Hepatic stellate cell (primary cell): ENCODE measurements at regions not wholly inside any gene's neighbourhood (a gene's known extent, or its start where the extent isn't known, plus 50 kb on each side); places are given as distances from the start of the nearest gene placed in this dataset.

Experiments used
- DNase-seq: peaks from one replicate; pipeline ENCODE4 v3.0.0; 2011; ENCODE audit warnings: low spot score

DNA sequence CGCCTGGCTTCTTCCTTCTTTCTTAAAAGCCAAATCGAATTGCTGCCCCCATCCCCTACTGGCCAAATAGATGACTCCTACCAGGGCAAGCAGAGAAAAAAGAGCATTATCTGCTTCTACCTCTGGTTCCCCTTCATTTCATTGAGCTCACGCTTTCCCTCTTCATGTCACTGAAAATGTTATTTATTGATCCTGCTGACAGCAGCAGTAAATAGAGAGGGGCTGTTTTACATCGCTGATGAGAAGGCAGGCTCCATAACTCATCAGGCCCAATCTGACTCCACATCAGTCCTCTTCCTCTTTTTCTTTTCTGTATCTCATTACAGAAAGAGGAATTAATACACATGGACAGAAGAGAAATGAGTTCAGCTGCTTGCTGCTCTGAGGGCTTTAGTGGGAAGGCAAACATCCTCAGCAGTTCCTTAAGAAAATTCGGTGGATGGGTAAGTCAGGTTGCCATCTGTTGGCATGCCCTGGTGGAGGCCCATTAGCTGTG, 904.1 kb downstream of the KCNMA1 start:
- no peak for DNase-seq

DNA sequence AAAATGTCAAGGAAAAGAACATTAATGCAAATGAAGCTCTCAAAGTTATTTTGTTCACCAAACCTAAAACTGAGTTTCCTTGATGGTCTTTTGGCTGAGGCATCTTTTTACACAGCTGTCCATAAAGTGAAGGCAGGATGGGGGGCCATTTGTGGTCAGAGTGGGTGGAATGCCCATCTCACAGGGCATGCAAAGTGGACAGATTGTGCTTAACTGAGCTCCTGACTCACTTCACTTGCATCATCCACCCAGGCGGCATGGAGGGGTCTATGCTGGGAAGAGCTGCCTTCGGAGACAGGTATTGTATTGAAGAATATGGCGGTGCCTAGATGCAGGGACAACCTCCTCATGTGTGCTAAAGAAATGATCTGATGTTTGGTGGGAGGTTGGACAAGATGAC, 905.3 kb downstream of the KCNMA1 start:
- DNase-seq = no peak

DNA sequence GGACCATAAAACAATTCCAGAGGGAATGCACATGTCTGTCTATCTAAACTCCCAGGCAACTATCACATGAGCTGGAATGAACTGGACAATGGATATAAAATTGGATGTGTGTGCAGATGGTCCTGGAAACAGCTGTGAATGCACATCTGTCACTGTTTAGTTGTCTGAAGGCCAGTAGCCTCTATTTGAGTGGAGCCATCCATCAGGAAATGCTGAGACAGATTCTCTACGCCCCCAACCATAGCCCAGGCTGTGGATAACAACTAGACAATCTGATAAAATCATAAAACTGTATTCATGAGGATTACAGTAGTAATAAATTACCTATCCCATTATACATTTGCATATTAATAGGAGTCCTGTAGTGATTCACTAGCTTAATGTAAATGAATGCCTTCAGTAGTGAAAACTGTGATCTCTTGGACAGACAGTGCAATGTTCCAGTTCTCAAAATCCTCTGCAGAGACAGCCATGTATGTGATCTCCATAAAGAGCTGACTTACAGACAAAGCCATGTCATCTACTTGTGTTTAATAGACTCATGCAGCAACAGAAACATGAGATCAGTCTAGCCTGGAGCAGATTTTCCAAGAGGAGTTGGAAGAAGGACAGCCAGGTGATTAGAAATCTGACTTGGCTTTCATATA, 907.6 kb downstream of the KCNMA1 start:
- DNase-seq = no peak

- DNase-seq = no peak
Measured at GRCh38 chr10:76729346-76729745, 908.3 kb downstream of the KCNMA1 start.

GRCh38 chr10:76727038-76727437, 910.6 kb downstream of the KCNMA1 start:
- no peak for DNase-seq

DNA sequence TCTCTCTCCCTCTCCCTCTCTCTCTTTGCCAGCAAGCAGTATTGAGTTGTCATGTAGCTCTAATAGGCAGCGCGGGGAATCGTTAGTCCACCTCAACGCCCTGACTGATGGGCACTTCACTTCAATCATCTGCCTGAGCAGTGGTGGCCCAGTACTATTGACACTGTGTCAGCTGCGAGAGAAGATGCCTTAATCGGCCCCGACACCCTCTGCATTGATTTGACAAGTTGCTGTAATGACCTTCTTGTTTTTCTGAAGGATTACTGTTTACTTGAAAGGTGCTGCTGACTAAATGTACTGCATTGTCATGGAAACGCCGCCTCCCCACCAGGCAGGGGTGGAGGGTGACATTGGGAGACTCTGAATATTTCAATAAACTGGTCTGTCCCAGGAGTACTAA, 913.8 kb downstream of the KCNMA1 start:
- no peak for DNase-seq

- DNase-seq = no peak
Measured at GRCh38 chr10:76721891-76722505, 915.6 kb downstream of the KCNMA1 start.

- no peak for DNase-seq
Measured at GRCh38 chr10:76719006-76719405, 918.6 kb downstream of the KCNMA1 start.

DNA sequence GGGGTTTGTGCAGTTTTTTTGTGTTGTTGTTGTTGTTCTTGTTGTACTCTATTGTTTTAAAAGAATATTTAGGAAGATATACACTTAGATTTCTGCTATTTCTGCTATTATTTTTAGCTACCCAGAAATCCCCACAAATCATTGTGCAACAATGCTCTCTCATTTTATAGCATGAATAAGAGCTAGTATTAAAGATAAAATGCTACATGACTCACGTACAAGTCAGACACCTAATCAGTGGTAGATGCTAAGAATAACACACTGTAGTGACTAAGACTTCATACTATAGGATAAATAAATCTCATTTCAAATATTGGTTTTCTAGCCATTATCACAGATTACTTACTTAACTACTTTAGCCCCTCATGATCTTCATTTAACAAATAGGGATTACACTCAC, 920.5 kb downstream of the KCNMA1 start:
- no peak for DNase-seq

DNA sequence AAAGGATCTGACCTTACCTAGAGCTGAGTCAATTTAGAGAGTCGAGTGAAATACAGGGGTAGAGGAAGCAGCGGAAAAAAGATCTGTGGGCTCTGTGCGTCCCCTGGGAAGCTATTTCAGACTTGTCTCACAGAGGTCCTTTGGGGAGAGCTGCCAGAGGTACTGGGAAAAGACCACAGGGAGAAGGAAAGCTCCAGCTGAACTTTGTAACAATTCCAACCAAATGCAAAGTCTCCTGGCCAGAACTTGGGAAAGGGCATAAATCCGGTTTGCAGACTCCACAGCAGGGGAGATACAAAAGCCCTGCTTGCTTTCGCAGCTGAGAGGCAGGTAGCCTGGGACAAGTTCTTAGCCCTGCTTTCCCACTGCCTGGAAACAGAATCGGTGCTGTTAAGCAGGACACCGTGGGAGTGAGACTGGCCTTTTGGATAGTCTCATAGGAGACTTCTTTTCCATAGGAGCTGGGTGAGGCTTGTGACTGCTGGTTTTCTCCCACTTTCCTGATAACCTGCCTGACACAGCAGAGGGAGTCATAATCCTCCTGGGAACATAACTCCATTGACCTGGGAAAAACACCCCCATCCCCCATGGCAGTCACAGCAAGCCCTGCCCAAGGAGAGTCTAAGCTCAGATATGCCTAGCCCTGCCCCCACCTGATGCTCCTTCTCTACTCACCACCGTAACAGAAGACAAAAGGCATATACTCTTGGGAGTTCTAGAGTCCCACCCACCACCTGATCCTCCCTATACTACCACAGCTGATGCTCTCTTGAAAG, 926.2 kb downstream of the KCNMA1 start:
- DNase-seq = no peak

DNA sequence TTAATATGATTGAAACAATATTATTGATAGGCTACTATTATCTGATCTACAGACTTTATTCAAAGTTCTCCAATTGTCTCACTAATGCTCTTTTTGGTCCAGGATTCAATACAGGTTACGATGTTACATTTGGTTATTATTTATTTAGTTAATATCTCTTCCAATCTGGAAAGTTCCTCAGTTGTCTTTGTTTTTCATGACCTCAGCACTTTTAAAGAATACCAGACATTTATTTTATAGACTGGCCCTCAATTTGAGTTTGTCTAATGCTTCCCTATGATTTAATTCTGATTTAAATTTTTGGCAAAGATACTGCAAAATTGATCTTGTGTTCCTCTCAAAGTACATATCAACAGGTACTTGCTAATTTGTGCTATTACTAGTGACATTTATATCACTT, 937.4 kb downstream of the KCNMA1 start:
- no peak for DNase-seq

- DNase-seq = no peak
Measured at GRCh38 chr10:76697923-76698322, 939.7 kb downstream of the KCNMA1 start.

DNA sequence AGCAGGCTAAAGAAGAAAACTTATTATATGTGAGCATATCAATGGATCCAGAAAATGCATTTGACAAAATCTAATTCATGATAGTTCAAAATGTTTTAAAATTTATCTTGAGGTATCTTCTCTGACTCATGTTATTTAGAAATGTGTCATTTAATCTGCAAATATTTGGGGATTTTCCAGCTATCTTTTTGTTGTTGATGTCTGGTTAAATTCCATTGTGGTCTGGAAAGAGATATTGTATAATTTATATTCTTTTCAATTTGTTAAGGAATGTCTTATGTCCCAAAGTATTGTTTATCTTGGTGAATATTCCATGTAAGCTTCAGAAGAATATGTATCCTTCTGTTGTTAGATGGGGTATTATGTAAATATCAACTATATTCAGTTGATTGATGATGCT, 942.5 kb downstream of the KCNMA1 start:
- no peak for DNase-seq

- DNase-seq = no peak
Measured at GRCh38 chr10:76686201-76686600, 951.4 kb downstream of the KCNMA1 start.

- DNase-seq = no peak
Measured at GRCh38 chr10:76684968-76685367, 952.6 kb downstream of the KCNMA1 start.

DNA sequence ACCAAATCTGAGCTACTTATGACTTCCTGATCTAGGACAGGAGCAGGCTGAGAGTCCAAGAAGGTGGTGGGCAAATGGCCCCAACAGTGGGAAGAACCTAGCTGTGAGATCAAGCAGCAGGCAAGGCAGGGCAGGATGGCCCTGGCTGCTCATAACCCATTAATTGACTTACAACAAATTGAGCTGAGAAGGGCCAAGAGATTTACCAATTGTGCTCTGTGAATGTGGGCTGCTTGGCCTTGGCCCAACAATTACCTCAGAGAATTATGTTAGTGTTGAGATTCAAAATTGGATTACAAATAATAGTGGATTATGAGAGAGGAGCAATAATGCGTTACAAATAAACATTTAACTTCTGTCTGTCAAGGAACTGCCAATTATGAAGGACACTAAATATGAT, 956.5 kb downstream of the KCNMA1 start:
- no peak for DNase-seq

DNA sequence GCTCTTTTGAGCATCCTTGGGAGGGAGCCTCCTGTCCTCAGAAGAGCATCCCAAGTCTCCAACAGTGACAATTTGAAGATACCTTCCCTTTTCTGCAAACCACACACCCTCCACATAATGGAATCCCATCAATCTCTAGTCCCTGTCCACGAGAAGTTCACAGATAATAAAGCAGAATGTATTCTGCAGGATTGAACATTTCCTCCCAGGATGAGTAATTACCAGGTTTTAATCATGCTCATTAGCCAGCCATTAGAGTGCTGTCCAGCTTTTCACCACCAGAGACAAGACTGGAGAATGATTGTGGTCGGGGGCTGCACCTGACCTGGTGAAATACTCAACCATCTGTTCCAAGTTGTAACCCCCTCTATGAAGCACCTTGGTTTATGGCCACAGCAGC, 958.6 kb downstream of the KCNMA1 start:
- DNase-seq = no peak

DNA sequence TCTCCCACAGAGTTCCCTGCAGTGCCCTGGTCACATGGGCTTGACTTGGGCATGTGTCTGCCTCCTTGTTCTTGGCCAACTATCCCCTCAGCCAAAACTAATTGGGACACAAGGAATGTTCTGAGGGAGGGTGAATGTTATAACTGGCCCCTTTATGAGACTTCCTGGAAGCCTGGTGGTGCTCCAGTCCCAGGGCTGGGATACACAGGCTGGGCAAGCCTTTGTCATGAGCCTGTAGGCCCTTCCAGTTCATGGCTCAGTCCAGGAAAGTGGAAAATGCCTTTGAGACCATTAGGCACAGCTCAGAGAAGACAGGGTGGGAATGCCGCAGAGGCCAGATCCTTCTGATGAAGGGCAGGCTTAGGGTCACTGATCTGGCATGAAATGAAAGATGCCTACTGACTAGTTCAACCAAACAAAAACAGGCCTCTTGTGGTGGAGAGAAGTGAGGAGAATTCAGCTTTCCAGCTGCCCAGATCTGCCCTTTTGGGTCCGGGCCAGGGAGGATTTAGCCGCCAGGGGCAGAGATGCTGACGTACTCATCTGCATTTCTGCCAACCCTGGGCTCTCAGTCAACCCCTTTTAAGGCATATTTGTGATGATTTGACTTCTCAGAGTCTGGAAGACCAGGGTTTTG, 961.5 kb downstream of the KCNMA1 start:
- DNase-seq = no peak

DNA sequence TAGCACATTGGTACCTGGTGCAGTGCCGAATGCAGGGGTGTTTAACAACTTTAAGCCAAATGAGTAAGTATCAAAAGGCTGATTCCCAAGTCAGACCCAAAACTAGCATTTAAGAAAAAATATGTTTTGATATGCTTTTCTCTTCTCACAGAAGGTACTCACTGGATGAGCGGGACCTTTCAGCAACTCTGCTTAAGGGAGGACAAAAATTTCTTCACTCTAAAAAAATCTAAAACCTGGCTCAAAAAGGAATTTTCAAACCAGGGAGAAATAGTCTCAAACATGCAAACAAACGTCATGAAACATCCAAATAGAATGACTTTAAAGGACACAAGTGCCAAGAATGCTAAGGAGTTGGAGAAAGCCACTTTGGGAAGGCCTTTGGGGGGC, 962.1 kb downstream of the KCNMA1 start:
- no peak for DNase-seq

GRCh38 chr10:76667408-76668370, 969.9 kb downstream of the KCNMA1 start:
- DNase-seq = no peak

DNA sequence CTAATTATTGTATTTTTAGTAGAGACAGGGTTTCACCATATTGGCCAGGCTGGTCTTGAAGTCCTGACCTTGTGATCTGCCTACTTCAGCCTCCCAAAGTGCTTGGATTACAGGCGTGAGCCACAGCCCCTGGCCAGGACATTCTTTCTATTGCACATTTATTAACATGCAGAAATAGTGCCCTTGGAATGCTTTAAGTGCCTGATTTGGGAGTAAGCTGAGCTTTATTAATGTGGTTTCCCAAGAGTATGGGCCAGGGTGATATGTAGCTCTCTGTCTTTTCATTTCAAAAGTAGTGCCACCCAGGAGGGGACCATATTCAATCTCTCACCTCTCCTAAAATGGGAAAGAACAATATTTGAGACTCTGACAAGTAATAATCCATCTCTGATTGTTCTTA, 970.7 kb downstream of the KCNMA1 start:
- no peak for DNase-seq

- DNase-seq = no peak
Measured at GRCh38 chr10:76665029-76665428, 972.6 kb downstream of the KCNMA1 start.
